ENCODE measurements at regions not wholly inside any gene's neighbourhood (a gene's known extent, or its start where the extent isn't known, plus 50 kb on each side); places are given as distances from the start of the nearest gene placed in this dataset.

DNA sequence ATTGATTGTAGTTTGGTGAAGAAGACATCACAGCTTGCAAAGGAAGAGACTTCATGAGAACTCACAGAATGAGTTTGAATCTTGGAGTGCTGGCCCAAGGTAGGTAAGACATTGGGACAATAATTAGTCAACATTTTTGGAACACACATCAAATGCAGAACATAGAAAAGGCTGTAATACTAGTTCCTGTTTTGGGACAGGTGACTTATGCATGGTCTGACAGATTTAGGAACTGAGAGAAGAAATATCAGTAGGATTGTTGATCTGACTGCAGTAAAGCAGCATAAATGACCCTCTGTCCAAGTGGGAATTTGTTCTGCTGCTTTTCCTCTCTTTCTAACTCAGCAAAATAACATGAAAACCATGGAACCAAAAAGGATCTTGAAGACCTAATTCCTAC is 102.3 kb upstream of the MAP3K7 start:
- TF ChIP-seq, protein P1, sequence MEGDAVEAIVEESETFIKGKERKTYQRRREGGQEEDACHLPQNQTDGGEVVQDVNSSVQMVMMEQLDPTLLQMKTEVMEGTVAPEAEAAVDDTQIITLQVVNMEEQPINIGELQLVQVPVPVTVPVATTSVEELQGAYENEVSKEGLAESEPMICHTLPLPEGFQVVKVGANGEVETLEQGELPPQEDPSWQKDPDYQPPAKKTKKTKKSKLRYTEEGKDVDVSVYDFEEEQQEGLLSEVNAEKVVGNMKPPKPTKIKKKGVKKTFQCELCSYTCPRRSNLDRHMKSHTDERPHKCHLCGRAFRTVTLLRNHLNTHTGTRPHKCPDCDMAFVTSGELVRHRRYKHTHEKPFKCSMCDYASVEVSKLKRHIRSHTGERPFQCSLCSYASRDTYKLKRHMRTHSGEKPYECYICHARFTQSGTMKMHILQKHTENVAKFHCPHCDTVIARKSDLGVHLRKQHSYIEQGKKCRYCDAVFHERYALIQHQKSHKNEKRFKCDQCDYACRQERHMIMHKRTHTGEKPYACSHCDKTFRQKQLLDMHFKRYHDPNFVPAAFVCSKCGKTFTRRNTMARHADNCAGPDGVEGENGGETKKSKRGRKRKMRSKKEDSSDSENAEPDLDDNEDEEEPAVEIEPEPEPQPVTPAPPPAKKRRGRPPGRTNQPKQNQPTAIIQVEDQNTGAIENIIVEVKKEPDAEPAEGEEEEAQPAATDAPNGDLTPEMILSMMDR (IDR thresholded peaks at IDR 0.05; ENCODE audit: insufficient read depth, low read length) = no peak
- TF ChIP-seq, protein P2, sequence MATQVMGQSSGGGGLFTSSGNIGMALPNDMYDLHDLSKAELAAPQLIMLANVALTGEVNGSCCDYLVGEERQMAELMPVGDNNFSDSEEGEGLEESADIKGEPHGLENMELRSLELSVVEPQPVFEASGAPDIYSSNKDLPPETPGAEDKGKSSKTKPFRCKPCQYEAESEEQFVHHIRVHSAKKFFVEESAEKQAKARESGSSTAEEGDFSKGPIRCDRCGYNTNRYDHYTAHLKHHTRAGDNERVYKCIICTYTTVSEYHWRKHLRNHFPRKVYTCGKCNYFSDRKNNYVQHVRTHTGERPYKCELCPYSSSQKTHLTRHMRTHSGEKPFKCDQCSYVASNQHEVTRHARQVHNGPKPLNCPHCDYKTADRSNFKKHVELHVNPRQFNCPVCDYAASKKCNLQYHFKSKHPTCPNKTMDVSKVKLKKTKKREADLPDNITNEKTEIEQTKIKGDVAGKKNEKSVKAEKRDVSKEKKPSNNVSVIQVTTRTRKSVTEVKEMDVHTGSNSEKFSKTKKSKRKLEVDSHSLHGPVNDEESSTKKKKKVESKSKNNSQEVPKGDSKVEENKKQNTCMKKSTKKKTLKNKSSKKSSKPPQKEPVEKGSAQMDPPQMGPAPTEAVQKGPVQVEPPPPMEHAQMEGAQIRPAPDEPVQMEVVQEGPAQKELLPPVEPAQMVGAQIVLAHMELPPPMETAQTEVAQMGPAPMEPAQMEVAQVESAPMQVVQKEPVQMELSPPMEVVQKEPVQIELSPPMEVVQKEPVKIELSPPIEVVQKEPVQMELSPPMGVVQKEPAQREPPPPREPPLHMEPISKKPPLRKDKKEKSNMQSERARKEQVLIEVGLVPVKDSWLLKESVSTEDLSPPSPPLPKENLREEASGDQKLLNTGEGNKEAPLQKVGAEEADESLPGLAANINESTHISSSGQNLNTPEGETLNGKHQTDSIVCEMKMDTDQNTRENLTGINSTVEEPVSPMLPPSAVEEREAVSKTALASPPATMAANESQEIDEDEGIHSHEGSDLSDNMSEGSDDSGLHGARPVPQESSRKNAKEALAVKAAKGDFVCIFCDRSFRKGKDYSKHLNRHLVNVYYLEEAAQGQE (IDR thresholded peaks at IDR 0.05; ENCODE audit: insufficient replicate concordance, low read depth) = no peak
- TF ChIP-seq POLR2AphosphoS5 (IDR thresholded peaks at IDR 0.05; ENCODE audit: low read depth) = no peak
